OCI-LY1 (cell line): ENCODE measurements at regions not wholly inside any gene's neighbourhood (a gene's known extent, or its start where the extent isn't known, plus 50 kb on each side); places are given as distances from the start of the nearest gene placed in this dataset.

ENCODE experiments used
- H2AFZ ChIP-seq: fragments of 200-600 bp; sonication (generic), shearing (Covaris generic); 2 replicates; pipeline ENCODE4 v1.6.0; 2014; ENCODE audit warnings: antibody characterized with exemption, mild to moderate bottlenecking, low read length
- H3F3A ChIP-seq: fragments of 200-600 bp; sonication (generic), shearing (Covaris generic); 2 replicates; pipeline ENCODE4 v1.6.0; 2014; ENCODE audit warnings: mild to moderate bottlenecking, antibody characterized with exemption, low read length, moderate library complexity; ENCODE audit not compliant: insufficient read depth
- H3K27ac ChIP-seq: fragments of 200-600 bp; sonication (generic); 2 replicates; pipeline ENCODE4 v1.5.1; 2014; ENCODE audit warnings: low read length, mixed run types, mild to moderate bottlenecking, low read depth; ENCODE audit not compliant: poor library complexity, severe bottlenecking
- H3K27me3 ChIP-seq: fragments of 200-600 bp; sonication (generic); 2 replicates; pipeline ENCODE4 v1.6.0; 2014; ENCODE audit warnings: antibody characterized with exemption, mild to moderate bottlenecking, low read length, moderate library complexity; ENCODE audit not compliant: insufficient read depth
- H3K36me3 ChIP-seq: fragments of 200-600 bp; sonication (generic); 2 replicates; pipeline ENCODE4 v1.6.1; 2014; ENCODE audit warnings: mild to moderate bottlenecking, antibody characterized with exemption, low read length, moderate library complexity, mixed read lengths; ENCODE audit not compliant: insufficient read depth
- H3K4me1 ChIP-seq: fragments of 200-600 bp; sonication (generic); 2 replicates; pipeline ENCODE4 v1.5.1; 2014; ENCODE audit warnings: mild to moderate bottlenecking, low read length, moderate library complexity; ENCODE audit not compliant: insufficient read depth, severe bottlenecking
- H3K4me2 ChIP-seq: fragments of 200-600 bp; sonication (generic), shearing (Covaris generic); 2 replicates; pipeline ENCODE4 v1.6.1; 2014; ENCODE audit warnings: low read length
- H3K4me3 ChIP-seq: fragments of 200-600 bp; sonication (generic); 2 replicates; pipeline ENCODE4 v1.5.1; 2014; ENCODE audit warnings: low read length, low read depth, mild to moderate bottlenecking, mixed read lengths; ENCODE audit not compliant: poor library complexity, severe bottlenecking
- H3K79me2 ChIP-seq: fragments of 200-600 bp; shearing (Covaris generic); 2 replicates; pipeline ENCODE4 v1.6.1; 2016; ENCODE audit warnings: mixed run types, low read length, mixed read lengths; ENCODE audit not compliant: insufficient read depth
- H3K9ac ChIP-seq: fragments of 200-600 bp; sonication (generic), shearing (Covaris generic); 2 replicates; pipeline ENCODE4 v1.6.1; 2014; ENCODE audit warnings: mild to moderate bottlenecking, low read length, mixed read lengths
- H3K9me2 ChIP-seq: fragments of 200-600 bp; sonication (generic), shearing (Covaris generic); 2 replicates; pipeline ENCODE4 v1.6.1; 2014; ENCODE audit warnings: low read depth, mild to moderate bottlenecking, low read length, mixed read lengths
- H3K9me3 ChIP-seq: fragments of 200-600 bp; shearing (Covaris generic); 2 replicates; pipeline ENCODE4 v1.6.1; 2014; ENCODE audit warnings: low read length, mixed read lengths
- H4K20me1 ChIP-seq: fragments of 200-600 bp; sonication (generic), shearing (Covaris generic); 2 replicates; pipeline ENCODE4 v1.6.0; 2016; ENCODE audit warnings: mild to moderate bottlenecking, low read length; ENCODE audit not compliant: insufficient read depth
- CTCF ChIP-seq: fragments of 200-600 bp; sonication (generic), shearing (Covaris generic); IDR thresholded peaks from 2 replicates; pipeline ENCODE4 v1.5.1; 2017; ENCODE audit warnings: mild to moderate bottlenecking, antibody characterized with exemption, low read length, moderate library complexity, mixed read lengths
- EZH2 ChIP-seq: fragments of 200-600 bp; sonication (generic), shearing (Covaris generic); IDR thresholded peaks from 2 replicates; pipeline ENCODE4 v1.8.0; 2017; ENCODE audit warnings: borderline replicate concordance, mixed run types, mild to moderate bottlenecking, antibody characterized with exemption, low read length, moderate library complexity, mixed read lengths

- Histone ChIP-seq H3K4me1 (no peaks in the 10 kb centered on the region), H3K9me3 (no peaks in the 10 kb centered on the region), H3K4me2 (no peak overlapping the region), H3K79me2 (no peaks in the 10 kb centered on the region), H3K4me3 (no peak overlapping the region), H3K36me3 (no peaks in the 10 kb centered on the region), H3K9me2 (no peaks in the 10 kb centered on the region), H3K9ac (no peak overlapping the region), H2AFZ (no peak overlapping the region), H4K20me1 (no peaks in the 10 kb centered on the region), H3K27ac (no peak overlapping the region), H3K27me3 (no peaks in the 10 kb centered on the region), H3F3A (no peaks in the 10 kb centered on the region)
- TF ChIP-seq CTCF: no peak
- no peak for TF ChIP-seq EZH2
These were observed 497.5 kb upstream of the PBX1 start for GRCh38 chr1:164061528-164061927.

- Histone ChIP-seq H3K36me3 (no peaks in the 10 kb centered on the region), H4K20me1 (no peaks in the 10 kb centered on the region), H3K9ac (no peak overlapping the region), H3K27me3 (no peaks in the 10 kb centered on the region), H3K4me2 (no peak overlapping the region), H2AFZ (no peak overlapping the region), H3K4me3 (no peak overlapping the region), H3K4me1 (no peaks in the 10 kb centered on the region), H3F3A (no peaks in the 10 kb centered on the region), H3K79me2 (no peaks in the 10 kb centered on the region), H3K9me3 (no peaks in the 10 kb centered on the region), H3K27ac (no peak overlapping the region), H3K9me2 (no peaks in the 10 kb centered on the region)
- no peak for TF ChIP-seq EZH2
- no peak for TF ChIP-seq CTCF
These were observed 494.5 kb upstream of the PBX1 start for GRCh38 chr1:164064501-164064900.

GRCh38 chr1:164071288-164071687, 487.7 kb upstream of the PBX1 start:
- Histone ChIP-seq H4K20me1 (no peaks in the 10 kb centered on the region), H3K27me3 (no peaks in the 10 kb centered on the region), H3K4me3 (no peak overlapping the region), H2AFZ (no peak overlapping the region), H3K27ac (no peak overlapping the region), H3K4me2 (no peak overlapping the region), H3K4me1 (no peaks in the 10 kb centered on the region), H3F3A (no peaks in the 10 kb centered on the region), H3K9ac (no peak overlapping the region), H3K36me3 (no peaks in the 10 kb centered on the region), H3K9me2 (no peaks in the 10 kb centered on the region), H3K9me3 (no peaks in the 10 kb centered on the region), H3K79me2 (no peaks in the 10 kb centered on the region)
- TF ChIP-seq EZH2 (no peak), CTCF (no peak)
